GM21515 (cell line): ENCODE measurements at regions not wholly inside any gene's neighbourhood (a gene's known extent, or its start where the extent isn't known, plus 50 kb on each side); places are given as distances from the start of the nearest gene placed in this dataset.

Experiments used
- ATAC-seq: cut with Tn5 transposase; IDR thresholded peaks from one replicate; pipeline ENCODE4 v1.9.1; 2021; ENCODE audit not compliant: unreplicated experiment

- no peak for ATAC-seq
These were observed 136.1 kb downstream of the ASCL1 start for GRCh38 chr12:103093499-103094106.

- ATAC-seq = no peak
These were observed 140.0 kb downstream of the ASCL1 start for GRCh38 chr12:103097496-103097895.

GRCh38 chr12:103100257-103100831 lies 142.9 kb downstream of the ASCL1 start:
- ATAC-seq = no peak

- ATAC-seq = peak; percentile 73
These were observed 144.8 kb downstream of the ASCL1 start for GRCh38 chr12:103102225-103102744.

- peak; percentile 57 for ATAC-seq
These were observed 148.6 kb downstream of the ASCL1 start for GRCh38 chr12:103105971-103106597.

- no peak for ATAC-seq
These were observed 152.4 kb downstream of the ASCL1 start for GRCh38 chr12:103109861-103110260.

GRCh38 chr12:103114296-103115055 lies 157.0 kb downstream of the ASCL1 start:
- ATAC-seq = peak; percentile 98

GRCh38 chr12:103128862-103129501 lies 171.5 kb downstream of the ASCL1 start:
- ATAC-seq = no peak

- no peak for ATAC-seq
These were observed 173.1 kb downstream of the ASCL1 start for GRCh38 chr12:103130564-103130963.

GRCh38 chr12:103138538-103138937 lies 181.1 kb downstream of the ASCL1 start:
- no peak for ATAC-seq

GRCh38 chr12:103139876-103140275 lies 182.4 kb downstream of the ASCL1 start:
- no peak for ATAC-seq

GRCh38 chr12:103140286-103140685 lies 182.8 kb downstream of the ASCL1 start:
- ATAC-seq = no peak

- no peak for ATAC-seq
These were observed 186.8 kb downstream of the ASCL1 start for GRCh38 chr12:103144278-103144677.

- no peak for ATAC-seq
These were observed 203.1 kb downstream of the ASCL1 start for GRCh38 chr12:103160622-103161021.

- ATAC-seq = no peak
These were observed 204.3 kb downstream of the ASCL1 start for GRCh38 chr12:103161582-103162362.

- ATAC-seq = no peak
These were observed 209.5 kb downstream of the ASCL1 start for GRCh38 chr12:103166949-103167348.

GRCh38 chr12:103172447-103173112 lies 215.1 kb downstream of the ASCL1 start:
- no peak for ATAC-seq

GRCh38 chr12:103175625-103176024 lies 218.2 kb downstream of the ASCL1 start:
- no peak for ATAC-seq

- ATAC-seq = no peak
These were observed 220.3 kb downstream of the ASCL1 start for GRCh38 chr12:103177639-103178255.
